ENCODE measurements at regions not wholly inside any gene's neighbourhood (a gene's known extent, or its start where the extent isn't known, plus 50 kb on each side); places are given as distances from the start of the nearest gene placed in this dataset.

DNA sequence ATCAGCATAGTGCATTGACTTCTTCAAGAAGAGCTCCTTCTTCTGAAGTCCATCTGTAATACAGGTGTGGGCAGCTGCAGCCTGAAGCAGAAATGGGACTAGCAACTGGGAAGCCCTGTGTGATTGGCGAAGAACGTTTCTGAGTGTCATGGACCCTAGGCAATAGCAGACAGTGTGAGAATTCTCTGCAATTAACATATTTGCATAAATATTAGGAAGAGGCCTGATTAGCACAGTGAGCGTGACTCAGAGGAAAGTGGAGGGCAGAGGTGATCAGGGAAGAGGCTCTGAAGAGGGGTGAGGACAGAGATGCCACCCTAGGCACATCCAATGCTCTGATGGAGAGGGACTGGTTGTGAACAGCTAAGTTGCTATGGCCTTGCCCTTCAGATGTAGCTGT, 171.2 kb upstream of the ZBED5 start:
- TF ChIP-seq CTCF (IDR thresholded peaks at IDR 0.05; ENCODE audit: extremely low read depth in 1 of 2, insufficient read depth in 1 of 2, low read depth in 1 of 2, low read length in 2 of 2) (no peak), EZH2 (IDR thresholded peaks at IDR 0.05; ENCODE audit: borderline replicate concordance, low read depth, low read length, severe bottlenecking) (no peak), POLR2A (IDR thresholded peaks at IDR 0.05; ENCODE audit: low read depth, low read length) (no peak), POLR2AphosphoS5 (IDR thresholded peaks at IDR 0.05; ENCODE audit: insufficient read depth, low read depth, low read length) (no peak), FOS (IDR thresholded peaks at IDR 0.05; ENCODE audit: borderline replicate concordance, insufficient read depth, low read length) (no peak), MYC (IDR thresholded peaks at IDR 0.05; ENCODE audit: low read depth, low read length) (no peak), JUN (IDR thresholded peaks at IDR 0.05; ENCODE audit: borderline replicate concordance, insufficient read depth, insufficient read length, low read depth) (no peak)
